ENCODE measurements at regions not wholly inside any gene's neighbourhood (a gene's known extent, or its start where the extent isn't known, plus 50 kb on each side); places are given as distances from the start of the nearest gene placed in this dataset.

DNA sequence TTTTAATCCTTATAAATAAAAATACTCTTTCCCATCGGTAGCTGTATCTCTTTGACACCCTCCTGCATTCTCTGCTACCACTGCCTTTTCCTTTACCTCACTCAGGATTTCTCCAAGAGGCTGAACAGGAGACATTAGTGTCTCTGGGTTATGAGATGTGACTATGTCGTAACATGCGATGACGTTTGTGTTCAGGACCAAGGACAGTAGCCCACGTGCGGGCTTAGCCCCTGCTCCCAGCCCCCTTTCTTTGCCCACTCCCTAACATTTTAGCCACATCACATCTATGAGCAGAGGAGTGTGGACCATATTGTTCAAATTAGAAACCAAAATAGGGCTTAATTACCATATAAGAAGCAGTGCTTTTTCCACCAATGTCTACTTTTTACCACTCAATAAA, 369.3 kb downstream of the FBXW7 start:
- TF ChIP-seq POLR2A (IDR thresholded peaks at IDR 0.05), result no peak
- Histone ChIP-seq H3K4me1 (no peaks in the 10 kb centered on the region), H3K4me3 (no peak overlapping the region), H3K36me3 (no peaks in the 10 kb centered on the region), H3K27me3 (replicated peaks in 1 of 7) (peaks cover 0 to 3% (median 0%) of the 10 kb centered on the region in 7 donors), H3K27ac (no peak overlapping the region), H3K9me3 (no peaks in the 10 kb centered on the region)
- DNase-seq, result no peak
- 41 to 55% (median 46%) methylated on average over 6 of the region's 6 CpGs for WGBS, 5 donors
- intact Hi-C loops (cut with DNase I; ENCODE audit: low total_unique reads), result no loop called here

- TF ChIP-seq, protein P1, sequence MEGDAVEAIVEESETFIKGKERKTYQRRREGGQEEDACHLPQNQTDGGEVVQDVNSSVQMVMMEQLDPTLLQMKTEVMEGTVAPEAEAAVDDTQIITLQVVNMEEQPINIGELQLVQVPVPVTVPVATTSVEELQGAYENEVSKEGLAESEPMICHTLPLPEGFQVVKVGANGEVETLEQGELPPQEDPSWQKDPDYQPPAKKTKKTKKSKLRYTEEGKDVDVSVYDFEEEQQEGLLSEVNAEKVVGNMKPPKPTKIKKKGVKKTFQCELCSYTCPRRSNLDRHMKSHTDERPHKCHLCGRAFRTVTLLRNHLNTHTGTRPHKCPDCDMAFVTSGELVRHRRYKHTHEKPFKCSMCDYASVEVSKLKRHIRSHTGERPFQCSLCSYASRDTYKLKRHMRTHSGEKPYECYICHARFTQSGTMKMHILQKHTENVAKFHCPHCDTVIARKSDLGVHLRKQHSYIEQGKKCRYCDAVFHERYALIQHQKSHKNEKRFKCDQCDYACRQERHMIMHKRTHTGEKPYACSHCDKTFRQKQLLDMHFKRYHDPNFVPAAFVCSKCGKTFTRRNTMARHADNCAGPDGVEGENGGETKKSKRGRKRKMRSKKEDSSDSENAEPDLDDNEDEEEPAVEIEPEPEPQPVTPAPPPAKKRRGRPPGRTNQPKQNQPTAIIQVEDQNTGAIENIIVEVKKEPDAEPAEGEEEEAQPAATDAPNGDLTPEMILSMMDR (IDR thresholded peaks at IDR 0.05 in 8 of 11, conservative IDR thresholded peaks at IDR 0.05 in 3 of 11), result no peak
- TF ChIP-seq POLR2A (IDR thresholded peaks at IDR 0.05), result no peak
- no peak for TF ChIP-seq POLR2AphosphoS5 (IDR thresholded peaks at IDR 0.05)
- Histone ChIP-seq H3K4me3 (no peak overlapping the region), H3K27ac (no peak overlapping the region), H3K36me3 (no peaks in the 10 kb centered on the region), H3K9me3 (no peaks in the 10 kb centered on the region), H3K27me3 (replicated peaks in 1 of 7) (peaks cover 0 to 3% (median 0%) of the 10 kb centered on the region in 7 donors), H3K4me1 (no peaks in the 10 kb centered on the region)
- no peak for DNase-seq
- intact Hi-C loops (cut with DNase I; ENCODE audit: low total_unique reads), result no loop called here
- 84 to 90% (median 85%) methylated on average over 4 of the region's 4 CpGs for WGBS, 5 donors
Measured at GRCh38 chr4:152165846-152166245, 370.0 kb downstream of the FBXW7 start.

DNA sequence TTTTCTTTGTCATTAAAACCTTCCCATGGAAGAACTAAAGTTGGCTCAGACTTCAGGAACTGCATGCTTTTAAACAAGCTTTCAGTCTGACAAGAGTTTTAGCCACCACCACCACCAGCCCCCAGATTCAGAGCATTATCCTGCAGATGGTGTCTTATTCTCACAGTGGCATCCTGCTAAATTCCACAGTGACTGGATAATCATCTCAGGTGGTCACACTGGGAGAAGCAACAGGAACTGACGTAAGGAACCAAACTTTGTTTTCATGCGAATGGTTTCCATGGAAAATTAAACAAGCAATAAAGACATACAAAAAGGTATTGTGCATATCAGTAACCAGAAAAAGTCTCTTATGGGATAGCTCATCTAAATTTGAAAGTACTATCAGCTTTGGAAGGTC, 370.7 kb downstream of the FBXW7 start:
- Histone ChIP-seq H3K36me3 (no peaks in the 10 kb centered on the region), H3K27me3 (replicated peaks in 1 of 7) (peaks cover 0 to 3% (median 0%) of the 10 kb centered on the region in 7 donors), H3K27ac (no peak overlapping the region), H3K4me3 (no peak overlapping the region), H3K4me1 (no peaks in the 10 kb centered on the region), H3K9me3 (no peaks in the 10 kb centered on the region)
- intact Hi-C loops (cut with DNase I; ENCODE audit: low total_unique reads), result no loop called here
- TF ChIP-seq, protein P1 (IDR thresholded peaks at IDR 0.05 in 8 of 11, conservative IDR thresholded peaks at IDR 0.05 in 3 of 11), result no peak
- TF ChIP-seq POLR2A (IDR thresholded peaks at IDR 0.05) (no peak), POLR2AphosphoS5 (IDR thresholded peaks at IDR 0.05) (no peak)
- 37 to 70% (median 63%) methylated on average over 2 of the region's 2 CpGs for WGBS, 5 donors
- DNase-seq, result no peak

DNA sequence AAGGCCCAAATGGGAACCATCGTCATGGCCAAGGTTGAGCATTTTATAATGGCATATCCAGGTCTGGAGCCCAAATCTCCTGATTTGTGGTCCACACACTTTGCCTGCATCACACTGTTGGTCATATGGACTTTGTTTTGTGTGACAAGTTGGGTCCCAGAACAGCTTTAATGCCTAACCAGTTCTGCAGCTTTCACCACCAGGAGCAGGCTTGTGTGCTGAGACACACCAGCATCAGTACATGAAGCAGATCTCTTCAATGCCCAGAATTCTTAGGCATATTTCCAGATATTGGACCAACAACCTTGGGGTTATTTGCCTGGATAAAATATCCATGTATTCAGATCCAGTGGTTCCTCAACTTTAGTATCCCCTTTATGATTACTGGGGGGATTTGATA, 371.3 kb downstream of the FBXW7 start:
- H3K36me3 ChIP-seq, result no peaks in the 10 kb centered on the region
- no peak overlapping the region for H3K4me3 ChIP-seq
- no peak overlapping the region for H3K27ac ChIP-seq
- intact Hi-C loops (cut with DNase I; ENCODE audit: low total_unique reads), result no loop called here
- H3K27me3 ChIP-seq (replicated peaks in 1 of 7), result peaks cover 0 to 3% (median 0%) of the 10 kb centered on the region in 7 donors
- 91 to 100% (median 96%) methylated on average over 1 of the region's 1 CpG for WGBS, 5 donors
- no peak for DNase-seq
- TF ChIP-seq POLR2A (IDR thresholded peaks at IDR 0.05), result no peak
- no peak for TF ChIP-seq POLR2AphosphoS5 (IDR thresholded peaks at IDR 0.05)
- H3K4me1 ChIP-seq, result no peaks in the 10 kb centered on the region
- no peaks in the 10 kb centered on the region for H3K9me3 ChIP-seq

GRCh38 chr4:152162331-152162697, 373.6 kb downstream of the FBXW7 start:
- peaks cover 0 to 4% (median 0%) of the 10 kb centered on the region in 6 donors for H3K4me1 ChIP-seq
- H3K9me3 ChIP-seq, result no peaks in the 10 kb centered on the region
- no peak overlapping the region for H3K27ac ChIP-seq
- H3K27me3 ChIP-seq (replicated peaks in 1 of 7), result peaks cover 0 to 3% (median 0%) of the 10 kb centered on the region in 7 donors
- intact Hi-C loops (cut with DNase I; ENCODE audit: low total_unique reads), result no loop called here
- no peak for DNase-seq
- no peaks in the 10 kb centered on the region for H3K36me3 ChIP-seq
- H3K4me3 ChIP-seq, result no peak overlapping the region
- TF ChIP-seq POLR2AphosphoS5 (IDR thresholded peaks at IDR 0.05), result no peak
- TF ChIP-seq, protein P1 (IDR thresholded peaks at IDR 0.05 in 8 of 11, conservative IDR thresholded peaks at IDR 0.05 in 3 of 11), result no peak
- TF ChIP-seq POLR2A (IDR thresholded peaks at IDR 0.05), result no peak
- WGBS, 5 donors, result 67 to 83% (median 71%) methylated on average over 2 of the region's 2 CpGs
